WTC11 (cell line): ENCODE measurements at regions not wholly inside any gene's neighbourhood (a gene's known extent, or its start where the extent isn't known, plus 50 kb on each side); places are given as distances from the start of the nearest gene placed in this dataset.

Source experiments
- ARID4B ChIP-seq: sonication (generic); formaldehyde crosslinking; IDR thresholded peaks from 2 replicates; pipeline ENCODE4 v1.8.0; 2023; ENCODE audit warnings: missing genetic modification reagents, mild to moderate bottlenecking, borderline replicate concordance
- ATF6 ChIP-seq: sonication (generic); formaldehyde crosslinking; IDR thresholded peaks from 2 replicates; pipeline ENCODE4 v1.8.1; 2023; ENCODE audit warnings: mild to moderate bottlenecking, missing genetic modification reagents
- CBFB ChIP-seq: sonication (generic); formaldehyde crosslinking; IDR thresholded peaks from 2 replicates; pipeline ENCODE4 v1.8.1; 2022; ENCODE audit warnings: mild to moderate bottlenecking, low read depth, missing genetic modification reagents
- CDX4 ChIP-seq: fragments of 250-450 bp; sonication (Bioruptor Pico); IDR thresholded peaks from 2 replicates; pipeline ENCODE4 v1.9.0; 2021; ENCODE audit warnings: moderate library complexity, mild to moderate bottlenecking, inconsistent platforms, borderline replicate concordance
- ESRRA ChIP-seq: sonication (generic); formaldehyde crosslinking; IDR thresholded peaks from 2 replicates; pipeline ENCODE4 v1.8.1; 2022; ENCODE audit warnings: mild to moderate bottlenecking, missing genetic modification reagents, borderline replicate concordance
- FOXP1 ChIP-seq: sonication (generic); formaldehyde crosslinking; IDR thresholded peaks from 2 replicates; pipeline ENCODE4 v1.8.0; 2022; ENCODE audit warnings: missing genetic modification reagents, mild to moderate bottlenecking, moderate library complexity, borderline replicate concordance
- GABPB1 ChIP-seq: sonication (generic); formaldehyde crosslinking; IDR thresholded peaks from 2 replicates; pipeline ENCODE4 v1.8.1; 2023; ENCODE audit warnings: mild to moderate bottlenecking, missing genetic modification reagents
- GTF2I ChIP-seq: fragments of 250-450 bp; sonication (Bioruptor Pico); conservative IDR thresholded peaks from 2 replicates; pipeline ENCODE4 v1.4.0; 2021; ENCODE audit warnings: mild to moderate bottlenecking
- IRF2 ChIP-seq: sonication (generic); formaldehyde crosslinking; IDR thresholded peaks from 2 replicates; pipeline ENCODE4 v1.8.0; 2022; ENCODE audit warnings: low read depth, missing genetic modification reagents, borderline replicate concordance
- SMAD3 ChIP-seq: sonication (generic); formaldehyde crosslinking; IDR thresholded peaks from 2 replicates; pipeline ENCODE4 v1.8.0; 2022; ENCODE audit warnings: missing genetic modification reagents, mild to moderate bottlenecking, borderline replicate concordance
- TEAD1 ChIP-seq: sonication (generic); formaldehyde crosslinking; IDR thresholded peaks from 2 replicates; pipeline ENCODE4 v1.8.0; 2022; ENCODE audit warnings: mild to moderate bottlenecking, missing genetic modification reagents
- TEAD4 ChIP-seq: sonication (generic); formaldehyde crosslinking; IDR thresholded peaks from 2 replicates; pipeline ENCODE4 v1.8.0; 2022; ENCODE audit warnings: mild to moderate bottlenecking, missing genetic modification reagents
- ZNF281 ChIP-seq: sonication (generic); formaldehyde crosslinking; IDR thresholded peaks from 2 replicates; pipeline ENCODE4 v1.8.0; 2023; ENCODE audit warnings: mild to moderate bottlenecking, missing genetic modification reagents
- ZNF532 ChIP-seq: fragments of 250-450 bp; sonication (Bioruptor Pico); IDR thresholded peaks from 2 replicates; pipeline ENCODE4 v1.9.0; 2021; ENCODE audit warnings: mild to moderate bottlenecking, borderline replicate concordance

GRCh38 chr2:149725234-149725633 lies 137.7 kb upstream of the MMADHC start (continued):
- TF ChIP-seq ESRRA (CRISPR knock-in tag) (no peak), ZNF281 (CRISPR knock-in tag) (no peak), IRF2 (CRISPR knock-in tag) (no peak), SMAD3 (CRISPR knock-in tag) (no peak), ARID4B (CRISPR knock-in tag) (no peak), TEAD4 (CRISPR knock-in tag) (no peak), TEAD1 (CRISPR knock-in tag) (no peak), GABPB1 (no peak), GTF2I (CRISPR knock-in tag) (no peak), ZNF532 (CRISPR knock-in tag) (no peak), FOXP1 (CRISPR knock-in tag) (no peak), CDX4 (CRISPR knock-in tag) (no peak), ATF6 (CRISPR knock-in tag) (no peak), CBFB (CRISPR knock-in tag) (no peak)
- TF ChIP-seq, all 79 proteins: peak for 0
